Glutamatergic neuron (in vitro differentiated cells): ENCODE measurements at regions not wholly inside any gene's neighbourhood (a gene's known extent, or its start where the extent isn't known, plus 50 kb on each side); places are given as distances from the start of the nearest gene placed in this dataset.

ENCODE experiments used
- DNase-seq: peaks from one replicate; pipeline ENCODE4 v3.0.0; 2022
- H3K27ac Mint-ChIP-seq: one replicate; pipeline ENCODE4 v1.8.0; 2020; ENCODE audit warnings: mild to moderate bottlenecking, mixed read lengths, inconsistent platforms; ENCODE audit not compliant: unreplicated experiment
- H3K27me3 Mint-ChIP-seq: one replicate; pipeline ENCODE4 v1.8.0; 2020; ENCODE audit warnings: mild to moderate bottlenecking, moderate library complexity, mixed read lengths, inconsistent platforms; ENCODE audit not compliant: unreplicated experiment
- H3K36me3 Mint-ChIP-seq: one replicate; pipeline ENCODE4 v1.8.0; 2020; ENCODE audit warnings: mild to moderate bottlenecking, mixed read lengths, inconsistent platforms; ENCODE audit not compliant: unreplicated experiment
- H3K4me1 Mint-ChIP-seq: one replicate; pipeline ENCODE4 v1.8.0; 2020; ENCODE audit warnings: mild to moderate bottlenecking, low read depth, mixed read lengths, inconsistent platforms; ENCODE audit not compliant: unreplicated experiment
- H3K4me3 Mint-ChIP-seq: one replicate; pipeline ENCODE4 v1.8.0; 2020; ENCODE audit warnings: mild to moderate bottlenecking, mixed read lengths, inconsistent platforms; ENCODE audit not compliant: unreplicated experiment
- H3K9me3 Mint-ChIP-seq: one replicate; pipeline ENCODE4 v1.8.0; 2020; ENCODE audit warnings: mild to moderate bottlenecking, moderate library complexity, mixed read lengths, inconsistent platforms; ENCODE audit not compliant: unreplicated experiment
- TF ChIP-seq, protein P1 (sequence below): fragments of 200-600 bp; sonication (generic); IDR thresholded peaks from one replicate; pipeline ENCODE4 v1.5.0; 2021; ENCODE audit not compliant: partially characterized antibody, unreplicated experiment

DNA sequence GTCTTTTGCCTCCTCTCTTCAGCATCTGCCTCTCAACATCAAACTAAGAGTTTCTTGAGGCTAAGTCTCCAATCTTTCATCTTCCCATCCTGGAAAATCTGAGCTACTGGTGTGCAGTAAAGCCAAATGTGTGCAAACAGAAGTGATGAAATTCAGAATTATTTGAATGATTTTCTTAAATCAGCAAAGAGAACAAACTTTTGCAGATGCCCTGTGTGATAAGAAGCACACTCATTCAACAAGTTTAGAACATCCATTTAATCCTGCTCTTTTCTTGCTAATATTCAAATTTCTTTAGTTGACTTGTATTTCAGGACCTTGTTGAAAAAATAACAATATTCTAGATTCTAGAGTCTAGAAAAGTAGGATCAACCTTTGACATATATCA lies 1374.9 kb upstream of the CELF4 start:
- TF ChIP-seq, protein P1, sequence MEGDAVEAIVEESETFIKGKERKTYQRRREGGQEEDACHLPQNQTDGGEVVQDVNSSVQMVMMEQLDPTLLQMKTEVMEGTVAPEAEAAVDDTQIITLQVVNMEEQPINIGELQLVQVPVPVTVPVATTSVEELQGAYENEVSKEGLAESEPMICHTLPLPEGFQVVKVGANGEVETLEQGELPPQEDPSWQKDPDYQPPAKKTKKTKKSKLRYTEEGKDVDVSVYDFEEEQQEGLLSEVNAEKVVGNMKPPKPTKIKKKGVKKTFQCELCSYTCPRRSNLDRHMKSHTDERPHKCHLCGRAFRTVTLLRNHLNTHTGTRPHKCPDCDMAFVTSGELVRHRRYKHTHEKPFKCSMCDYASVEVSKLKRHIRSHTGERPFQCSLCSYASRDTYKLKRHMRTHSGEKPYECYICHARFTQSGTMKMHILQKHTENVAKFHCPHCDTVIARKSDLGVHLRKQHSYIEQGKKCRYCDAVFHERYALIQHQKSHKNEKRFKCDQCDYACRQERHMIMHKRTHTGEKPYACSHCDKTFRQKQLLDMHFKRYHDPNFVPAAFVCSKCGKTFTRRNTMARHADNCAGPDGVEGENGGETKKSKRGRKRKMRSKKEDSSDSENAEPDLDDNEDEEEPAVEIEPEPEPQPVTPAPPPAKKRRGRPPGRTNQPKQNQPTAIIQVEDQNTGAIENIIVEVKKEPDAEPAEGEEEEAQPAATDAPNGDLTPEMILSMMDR, result no peak
- Mint-ChIP-seq H3K4me3 (no peak overlapping the region), H3K9me3 (no peaks in the 10 kb centered on the region), H3K27me3 (no peaks in the 10 kb centered on the region), H3K4me1 (no peaks in the 10 kb centered on the region), H3K36me3 (no peaks in the 10 kb centered on the region), H3K27ac (no peak overlapping the region)
- no peak for DNase-seq

DNA sequence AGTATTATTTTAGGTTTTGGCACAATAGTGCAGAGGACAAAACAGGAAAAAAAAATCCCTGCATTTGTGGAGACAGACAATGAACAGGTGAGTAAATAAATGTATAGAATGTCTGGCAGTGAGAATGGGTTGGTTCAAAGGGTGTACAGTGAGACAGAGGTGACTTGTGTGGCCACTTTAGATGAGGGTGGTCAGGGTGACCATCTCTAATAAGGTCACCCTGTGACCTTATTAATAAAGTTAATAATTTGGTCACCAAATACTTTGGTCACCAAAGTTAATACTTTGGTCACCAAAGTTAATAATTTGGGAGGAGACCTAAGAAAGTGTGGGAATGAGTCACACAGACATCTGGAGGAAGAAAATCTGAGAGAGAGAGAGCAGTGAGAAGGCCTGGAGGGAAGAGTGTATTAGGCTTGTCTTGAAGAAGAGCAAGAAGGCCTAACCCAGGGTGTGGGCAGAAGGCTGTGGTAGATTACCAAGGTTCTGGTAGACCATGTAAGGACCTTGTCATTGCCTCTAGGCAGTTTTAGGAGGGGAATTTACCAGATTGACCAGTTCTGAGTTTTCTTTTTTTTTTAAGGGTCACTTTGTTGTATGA lies 1368.4 kb upstream of the CELF4 start:
- no peak overlapping the region for H3K27ac Mint-ChIP-seq
- H3K36me3 Mint-ChIP-seq, result no peaks in the 10 kb centered on the region
- no peak for DNase-seq
- no peaks in the 10 kb centered on the region for H3K4me1 Mint-ChIP-seq
- H3K27me3 Mint-ChIP-seq, result no peaks in the 10 kb centered on the region
- TF ChIP-seq, protein P1, result no peak
- no peaks in the 10 kb centered on the region for H3K9me3 Mint-ChIP-seq
- no peak overlapping the region for H3K4me3 Mint-ChIP-seq

DNA sequence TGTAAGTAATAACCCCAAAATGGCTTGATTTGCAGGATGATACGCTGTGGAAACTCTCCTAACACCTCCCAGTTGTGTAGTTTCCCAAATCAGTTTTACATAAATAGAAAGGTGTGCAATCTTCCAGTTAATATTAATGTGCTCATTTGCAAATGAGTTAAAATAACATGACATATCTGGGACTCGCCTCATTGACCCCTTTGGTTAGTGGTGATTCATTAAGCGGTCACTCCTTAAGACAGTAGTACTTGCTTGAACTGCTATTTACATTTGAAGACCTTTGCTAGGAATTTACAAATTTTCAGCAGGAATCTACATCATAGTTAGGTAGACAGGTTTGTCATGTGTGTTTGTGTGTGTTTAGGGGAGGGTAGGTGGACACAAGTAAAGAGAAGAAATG lies 1367.7 kb upstream of the CELF4 start:
- Mint-ChIP-seq H3K36me3 (no peaks in the 10 kb centered on the region), H3K4me3 (no peak overlapping the region), H3K4me1 (no peaks in the 10 kb centered on the region), H3K9me3 (no peaks in the 10 kb centered on the region), H3K27me3 (no peaks in the 10 kb centered on the region), H3K27ac (no peak overlapping the region)
- TF ChIP-seq, protein P1, result no peak
- no peak for DNase-seq

DNA sequence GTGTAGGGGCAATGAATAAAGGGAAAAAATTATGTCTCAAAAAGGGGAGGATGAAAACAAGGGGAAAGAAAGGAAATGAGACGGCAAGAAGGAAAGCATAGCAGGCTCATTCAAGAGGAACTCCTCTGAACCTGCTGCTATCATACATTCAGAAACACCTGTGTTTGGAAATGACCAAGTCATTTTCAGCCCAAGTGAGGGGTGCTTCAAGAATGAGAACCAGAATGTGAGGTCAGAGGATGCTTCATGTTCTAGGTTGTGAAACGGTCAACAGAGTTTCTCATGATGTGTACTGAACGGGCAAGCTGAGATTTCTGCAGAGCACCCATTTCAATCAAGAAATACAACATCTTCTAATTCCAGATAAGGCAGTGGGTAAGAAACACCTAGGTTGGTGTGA lies 1367.2 kb upstream of the CELF4 start:
- H3K36me3 Mint-ChIP-seq, result no peaks in the 10 kb centered on the region
- no peaks in the 10 kb centered on the region for H3K9me3 Mint-ChIP-seq
- TF ChIP-seq, protein P1, result no peak
- no peak overlapping the region for H3K27ac Mint-ChIP-seq
- DNase-seq, result no peak
- no peak overlapping the region for H3K4me3 Mint-ChIP-seq
- no peaks in the 10 kb centered on the region for H3K4me1 Mint-ChIP-seq
- no peaks in the 10 kb centered on the region for H3K27me3 Mint-ChIP-seq

DNA sequence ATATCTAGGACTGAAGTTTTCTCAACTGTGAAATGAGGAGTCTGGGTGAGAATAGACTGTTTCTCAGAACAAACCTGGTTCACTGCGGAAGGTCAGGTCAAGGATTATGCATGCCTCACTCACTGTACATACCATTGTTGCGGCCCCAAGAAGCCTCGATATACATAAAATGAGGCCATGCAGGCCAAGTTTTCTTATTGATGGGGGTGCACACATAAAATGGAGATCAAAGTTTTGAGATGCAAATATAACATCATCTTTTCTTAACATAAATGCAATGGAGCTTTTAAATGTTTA lies 1366.1 kb upstream of the CELF4 start:
- Mint-ChIP-seq H3K27me3 (no peaks in the 10 kb centered on the region), H3K27ac (no peak overlapping the region)

More for the DNA sequence above, 1366.1 kb upstream of the CELF4 start:
- no peaks in the 10 kb centered on the region for H3K36me3 Mint-ChIP-seq
- no peaks in the 10 kb centered on the region for H3K4me1 Mint-ChIP-seq
- no peak overlapping the region for H3K4me3 Mint-ChIP-seq
- H3K9me3 Mint-ChIP-seq, result peaks cover 1% of the 10 kb centered on the region
- no peak for DNase-seq
- TF ChIP-seq, protein P1, result no peak
